GM12891 (cell line): ENCODE measurements at regions not wholly inside any gene's neighbourhood (a gene's known extent, or its start where the extent isn't known, plus 50 kb on each side); places are given as distances from the start of the nearest gene placed in this dataset.

Experiments
- POLR2A ChIP-seq: IDR thresholded peaks from 2 replicates; pipeline ENCODE4 v1.6.1; 2011; ENCODE audit warnings: low read depth, low read length, control low read depth
- POLR2AphosphoS5 ChIP-seq: IDR thresholded peaks from 2 replicates; pipeline ENCODE4 v1.6.1; 2011; ENCODE audit warnings: low read depth, low read length, control low read depth
- POU2F2 ChIP-seq: IDR thresholded peaks from 2 replicates; pipeline ENCODE4 v1.6.1; 2011; ENCODE audit warnings: low read depth, mild to moderate bottlenecking, control low read depth, low read length, moderate library complexity
- TAF1 ChIP-seq: IDR thresholded peaks from 2 replicates; pipeline ENCODE4 v1.6.1; 2011; ENCODE audit warnings: low read depth, low read length, control low read depth

DNA sequence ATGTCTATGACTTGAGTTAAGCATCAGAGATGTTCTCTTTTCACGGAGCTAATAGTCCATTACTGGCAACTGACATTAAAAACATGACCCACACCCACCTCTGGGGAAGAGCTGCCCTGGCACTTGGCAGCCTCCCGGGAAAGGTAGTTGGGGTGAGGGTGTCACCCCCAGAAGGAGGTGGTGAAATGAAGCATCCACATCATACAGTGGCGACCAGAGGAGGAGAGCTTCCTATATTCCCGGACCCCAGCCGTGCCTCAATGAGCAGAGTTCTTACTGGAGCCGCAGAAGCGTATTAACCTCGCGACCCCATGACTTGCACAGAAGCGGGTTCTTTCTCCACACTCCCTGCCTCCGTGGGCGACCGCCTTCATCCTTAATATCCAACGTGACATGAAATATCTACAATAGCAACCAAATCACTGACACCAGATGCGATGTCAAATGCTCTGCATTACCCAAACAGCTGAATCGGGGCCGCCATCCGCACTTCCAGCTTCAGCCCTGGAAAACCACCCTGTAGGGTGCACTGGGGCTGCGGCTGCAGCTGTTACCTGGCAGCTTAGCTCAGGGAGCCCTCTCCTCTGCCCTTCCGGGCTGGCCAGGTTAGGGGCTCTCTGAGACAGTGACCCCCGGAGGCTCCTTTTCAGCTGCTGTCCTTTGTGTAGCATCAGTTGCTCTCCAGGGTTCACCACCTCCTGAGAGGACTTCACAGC lies 103.1 kb upstream of the PARD3 start:
- TF ChIP-seq POLR2AphosphoS5 (no peak), POLR2A (no peak), TAF1 (no peak), POU2F2 (no peak)
